ENCODE measurements at regions not wholly inside any gene's neighbourhood (a gene's known extent, or its start where the extent isn't known, plus 50 kb on each side); places are given as distances from the start of the nearest gene placed in this dataset.

DNA sequence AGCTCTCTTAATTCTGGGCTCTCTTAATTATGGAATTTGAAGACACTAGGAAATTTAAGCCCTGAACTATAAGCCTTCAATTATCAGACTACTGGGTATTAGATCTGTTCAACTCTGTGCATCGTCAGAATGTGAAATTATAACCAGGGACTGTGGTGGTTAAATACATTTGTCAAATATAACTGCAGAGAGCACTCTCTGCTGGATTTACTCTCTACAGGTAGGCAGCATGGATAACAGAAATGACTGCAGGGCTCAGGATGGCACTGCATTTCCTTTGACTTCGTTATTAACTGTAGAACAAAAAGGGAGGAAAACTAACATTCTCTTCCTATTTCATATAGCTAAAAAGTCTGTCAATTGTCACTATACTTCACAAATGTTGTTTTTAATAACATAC lies 310.1 kb upstream of the RASGEF1B start:
- TF ChIP-seq TAF1 (IDR thresholded peaks at IDR 0.05; ENCODE audit: low read depth, low read length) (no peak), GABPA (IDR thresholded peaks at IDR 0.05; ENCODE audit: borderline replicate concordance, insufficient read depth, low read length) (no peak), EZH2 (IDR thresholded peaks at IDR 0.05; ENCODE audit: low read depth, low read length, severe bottlenecking) (no peak), BACH1 (IDR thresholded peaks at IDR 0.05; ENCODE audit: low read length) (no peak), SRF (IDR thresholded peaks at IDR 0.05; ENCODE audit: low read depth, low read length) (no peak), SP1 (IDR thresholded peaks at IDR 0.05; ENCODE audit: low read depth, low read length) (no peak), TEAD4 (IDR thresholded peaks at IDR 0.05; ENCODE audit: low read depth, low read length) (no peak), CHD1 (IDR thresholded peaks at IDR 0.05; ENCODE audit: low read depth, low read length) (no peak), CBX5 (IDR thresholded peaks at IDR 0.05; ENCODE audit: low read depth, low read length) (no peak), SAP30 (IDR thresholded peaks at IDR 0.05; ENCODE audit: insufficient read depth, insufficient replicate concordance, low read length) (no peak), POLR2A (IDR thresholded peaks at IDR 0.05; ENCODE audit: control extremely low read depth in 1 of 2, low read depth in 2 of 2, low read length in 2 of 2) (no peak)
- TF ChIP-seq, protein P1, sequence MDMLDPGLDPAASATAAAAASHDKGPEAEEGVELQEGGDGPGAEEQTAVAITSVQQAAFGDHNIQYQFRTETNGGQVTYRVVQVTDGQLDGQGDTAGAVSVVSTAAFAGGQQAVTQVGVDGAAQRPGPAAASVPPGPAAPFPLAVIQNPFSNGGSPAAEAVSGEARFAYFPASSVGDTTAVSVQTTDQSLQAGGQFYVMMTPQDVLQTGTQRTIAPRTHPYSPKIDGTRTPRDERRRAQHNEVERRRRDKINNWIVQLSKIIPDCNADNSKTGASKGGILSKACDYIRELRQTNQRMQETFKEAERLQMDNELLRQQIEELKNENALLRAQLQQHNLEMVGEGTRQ (IDR thresholded peaks at IDR 0.05; ENCODE audit: low read length), result no peak
- TF ChIP-seq, protein P2, sequence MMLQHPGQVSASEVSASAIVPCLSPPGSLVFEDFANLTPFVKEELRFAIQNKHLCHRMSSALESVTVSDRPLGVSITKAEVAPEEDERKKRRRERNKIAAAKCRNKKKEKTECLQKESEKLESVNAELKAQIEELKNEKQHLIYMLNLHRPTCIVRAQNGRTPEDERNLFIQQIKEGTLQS (IDR thresholded peaks at IDR 0.05; ENCODE audit: insufficient read depth, low read depth, low read length), result no peak
- TF ChIP-seq, protein P3, sequence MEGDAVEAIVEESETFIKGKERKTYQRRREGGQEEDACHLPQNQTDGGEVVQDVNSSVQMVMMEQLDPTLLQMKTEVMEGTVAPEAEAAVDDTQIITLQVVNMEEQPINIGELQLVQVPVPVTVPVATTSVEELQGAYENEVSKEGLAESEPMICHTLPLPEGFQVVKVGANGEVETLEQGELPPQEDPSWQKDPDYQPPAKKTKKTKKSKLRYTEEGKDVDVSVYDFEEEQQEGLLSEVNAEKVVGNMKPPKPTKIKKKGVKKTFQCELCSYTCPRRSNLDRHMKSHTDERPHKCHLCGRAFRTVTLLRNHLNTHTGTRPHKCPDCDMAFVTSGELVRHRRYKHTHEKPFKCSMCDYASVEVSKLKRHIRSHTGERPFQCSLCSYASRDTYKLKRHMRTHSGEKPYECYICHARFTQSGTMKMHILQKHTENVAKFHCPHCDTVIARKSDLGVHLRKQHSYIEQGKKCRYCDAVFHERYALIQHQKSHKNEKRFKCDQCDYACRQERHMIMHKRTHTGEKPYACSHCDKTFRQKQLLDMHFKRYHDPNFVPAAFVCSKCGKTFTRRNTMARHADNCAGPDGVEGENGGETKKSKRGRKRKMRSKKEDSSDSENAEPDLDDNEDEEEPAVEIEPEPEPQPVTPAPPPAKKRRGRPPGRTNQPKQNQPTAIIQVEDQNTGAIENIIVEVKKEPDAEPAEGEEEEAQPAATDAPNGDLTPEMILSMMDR (IDR thresholded peaks at IDR 0.05; ENCODE audit: control extremely low read depth in 1 of 3, insufficient read depth in 1 of 3, low read depth in 1 of 3, low read length in 3 of 3), result no peak

Data from H1 (cell line).